ENCODE measurements at regions not wholly inside any gene's neighbourhood (a gene's known extent, or its start where the extent isn't known, plus 50 kb on each side); places are given as distances from the start of the nearest gene placed in this dataset.

DNA sequence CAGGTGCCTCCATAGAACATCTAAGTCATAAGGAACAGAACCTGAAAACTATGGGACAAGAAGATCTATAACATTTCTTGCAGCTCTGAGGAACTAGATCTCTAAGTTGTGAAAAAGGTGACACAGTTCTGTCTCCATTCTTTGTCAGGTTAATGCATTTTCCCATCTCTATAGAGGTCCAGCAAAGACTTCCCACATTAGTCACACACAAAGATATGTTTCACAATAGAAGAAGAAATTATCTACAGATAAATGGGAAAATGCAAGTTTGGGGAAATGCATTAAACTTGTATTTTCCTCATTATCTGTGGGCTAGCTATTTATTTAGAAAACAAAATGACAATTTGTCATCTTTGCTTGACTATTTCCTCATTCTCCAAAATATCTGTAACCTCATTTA lies 458.6 kb upstream of the PAPPA start:
- TF ChIP-seq, protein P1, sequence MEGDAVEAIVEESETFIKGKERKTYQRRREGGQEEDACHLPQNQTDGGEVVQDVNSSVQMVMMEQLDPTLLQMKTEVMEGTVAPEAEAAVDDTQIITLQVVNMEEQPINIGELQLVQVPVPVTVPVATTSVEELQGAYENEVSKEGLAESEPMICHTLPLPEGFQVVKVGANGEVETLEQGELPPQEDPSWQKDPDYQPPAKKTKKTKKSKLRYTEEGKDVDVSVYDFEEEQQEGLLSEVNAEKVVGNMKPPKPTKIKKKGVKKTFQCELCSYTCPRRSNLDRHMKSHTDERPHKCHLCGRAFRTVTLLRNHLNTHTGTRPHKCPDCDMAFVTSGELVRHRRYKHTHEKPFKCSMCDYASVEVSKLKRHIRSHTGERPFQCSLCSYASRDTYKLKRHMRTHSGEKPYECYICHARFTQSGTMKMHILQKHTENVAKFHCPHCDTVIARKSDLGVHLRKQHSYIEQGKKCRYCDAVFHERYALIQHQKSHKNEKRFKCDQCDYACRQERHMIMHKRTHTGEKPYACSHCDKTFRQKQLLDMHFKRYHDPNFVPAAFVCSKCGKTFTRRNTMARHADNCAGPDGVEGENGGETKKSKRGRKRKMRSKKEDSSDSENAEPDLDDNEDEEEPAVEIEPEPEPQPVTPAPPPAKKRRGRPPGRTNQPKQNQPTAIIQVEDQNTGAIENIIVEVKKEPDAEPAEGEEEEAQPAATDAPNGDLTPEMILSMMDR (conservative IDR thresholded peaks at IDR 0.05 in 1 of 2, IDR thresholded peaks at IDR 0.05 in 1 of 2; ENCODE audit: extremely low read depth in 1 of 2, insufficient read depth in 1 of 2, low read depth in 1 of 2, low read length in 2 of 2) = no peak
- no peak for TF ChIP-seq EZH2 (IDR thresholded peaks at IDR 0.05; ENCODE audit: borderline replicate concordance, low read length)

Data from mammary epithelial cell (primary cell).